Body of pancreas (tissue), 4 donors: ENCODE measurements at regions not wholly inside any gene's neighbourhood (a gene's known extent, or its start where the extent isn't known, plus 50 kb on each side); places are given as distances from the start of the nearest gene placed in this dataset.

Source experiments
- ATAC-seq: fragments of 150-250 bp; one replicate; pipeline ENCODE4 v1.9.1; 2016
- DNase-seq, 4 donors: peaks; one replicate each; pipeline ENCODE4 v3.0.0-alpha.2; 2019
- H3K27ac ChIP-seq, 4 donors: fragments of 200-600 bp; sonication (generic); 1 replicate in 3 of 4; 2 replicates in 1 of 4; pipeline versions ENCODE4 v1.5.1 to v1.6.1; 2016 to 2019; ENCODE audit warnings: mild to moderate bottlenecking in 1 of 4, mixed read lengths in 1 of 4, moderate library complexity in 1 of 4
- H3K27me3 ChIP-seq, 2 donors: fragments of 200-600 bp; sonication (generic); one replicate each; pipeline ENCODE4 v1.6.0; 2016; ENCODE audit warnings: mild to moderate bottlenecking in 1 of 2
- H3K36me3 ChIP-seq, 2 donors: fragments of 200-600 bp; sonication (generic); replicated peaks in 1 of 2; 2 replicates each; pipeline ENCODE4 v1.5.1; 2016; ENCODE audit warnings: low read depth in 2 of 2; ENCODE audit not compliant: insufficient read depth in 1 of 2
- H3K4me1 ChIP-seq: fragments of 200-600 bp; sonication (generic); one replicate; pipeline ENCODE4 v1.6.0; 2016
- H3K4me3 ChIP-seq, 2 donors: fragments of 200-600 bp; sonication (generic); 1 replicate in 1 of 2; 2 replicates in 1 of 2; pipeline ENCODE4 v1.5.1; 2016 to 2019
- H3K9me3 ChIP-seq, 3 donors: fragments of 200-600 bp; sonication (generic); 1 replicate in 2 of 3; 2 replicates in 1 of 3; pipeline ENCODE4 v1.5.1; 2016
- CTCF ChIP-seq, 7 experiments: fragments of 450-650 bp in 4 of 7; fragments of 200-600 bp in 3 of 7; sonication (generic) in 3 of 7; IDR thresholded peaks; one replicate each; pipeline ENCODE4 v1.5.1; 2016 to 2019; ENCODE audit warnings: antibody characterized with exemption in 7 of 7
- POLR2A ChIP-seq, 3 donors: fragments of 450-650 bp; IDR thresholded peaks; one replicate each; pipeline ENCODE4 v1.6.1; 2016; ENCODE audit warnings: antibody characterized with exemption in 3 of 3, mild to moderate bottlenecking in 2 of 3
- WGBS, 2 donors: methylation state at CpG; one replicate each; pipeline ENCODE4 v1.1.5; 2017; 5-methylcytosine and 5-hydroxymethylcytosine counted together
- intact Hi-C: fragments of 100-400 bp; cut with DNase I; formaldehyde crosslinking; loops from one replicate; pipeline ENCODE4 v1.15.1; 2023

- H3K27me3 ChIP-seq = no peaks in the 10 kb centered on the region
- no peak for TF ChIP-seq CTCF (IDR thresholded peaks at IDR 0.05)
- no peak for TF ChIP-seq POLR2A (IDR thresholded peaks at IDR 0.05)
- ATAC-seq = no peak
- H3K27ac ChIP-seq = no peak overlapping the region
- intact Hi-C loops = no loop called here
- peaks cover 5% of the 10 kb centered on the region for H3K4me1 ChIP-seq
- no peak overlapping the region for H3K4me3 ChIP-seq
- no peaks in the 10 kb centered on the region for H3K36me3 ChIP-seq
- no peak for DNase-seq
- no peaks in the 10 kb centered on the region for H3K9me3 ChIP-seq
- WGBS, 2 donors = 81 to 86% methylated on average over 5 of the region's 5 CpGs
Observed at GRCh38 chr5:124468671-124469411, 277.6 kb downstream of the ZNF608 start.

GRCh38 chr5:124467745-124468144, 278.7 kb downstream of the ZNF608 start:
- WGBS, 2 donors = 88 to 96% methylated on average over 1 of the region's 1 CpG
- H3K4me3 ChIP-seq = no peak overlapping the region
- DNase-seq (no peak), ATAC-seq (no peak)
- no peaks in the 10 kb centered on the region for H3K9me3 ChIP-seq
- no peak overlapping the region for H3K27ac ChIP-seq
- H3K36me3 ChIP-seq = no peaks in the 10 kb centered on the region
- TF ChIP-seq POLR2A (IDR thresholded peaks at IDR 0.05) (no peak), CTCF (IDR thresholded peaks at IDR 0.05) (no peak)
- H3K4me1 ChIP-seq = peaks cover 5% of the 10 kb centered on the region
- H3K27me3 ChIP-seq = no peaks in the 10 kb centered on the region
- intact Hi-C loops = no loop called here

- no peak overlapping the region for H3K4me3 ChIP-seq
- H3K4me1 ChIP-seq = peaks cover 5% of the 10 kb centered on the region
- H3K27ac ChIP-seq = no peak overlapping the region
- TF ChIP-seq POLR2A (IDR thresholded peaks at IDR 0.05) (no peak), CTCF (IDR thresholded peaks at IDR 0.05) (no peak)
- no peaks in the 10 kb centered on the region for H3K9me3 ChIP-seq
- DNase-seq (no peak), ATAC-seq (no peak)
- intact Hi-C loops = no loop called here
- no peaks in the 10 kb centered on the region for H3K27me3 ChIP-seq
- 78 to 79% methylated on average over 4 of the region's 4 CpGs for WGBS, 2 donors
- H3K36me3 ChIP-seq = no peaks in the 10 kb centered on the region
Observed at GRCh38 chr5:124466011-124466410, 280.4 kb downstream of the ZNF608 start.

- Histone ChIP-seq H3K4me1 (peaks cover 5% of the 10 kb centered on the region), H3K4me3 (no peak overlapping the region), H3K27me3 (no peaks in the 10 kb centered on the region), H3K27ac (no peak overlapping the region), H3K36me3 (no peaks in the 10 kb centered on the region), H3K9me3 (no peaks in the 10 kb centered on the region)
- intact Hi-C loops = no loop called here
- ATAC-seq (no peak), DNase-seq (no peak)
- TF ChIP-seq CTCF (IDR thresholded peaks at IDR 0.05) (no peak), POLR2A (IDR thresholded peaks at IDR 0.05) (no peak)
- 91 to 93% methylated on average over 3 of the region's 3 CpGs for WGBS, 2 donors
Observed at GRCh38 chr5:124463851-124464250, 282.6 kb downstream of the ZNF608 start.

GRCh38 chr5:124462751-124463150, 283.7 kb downstream of the ZNF608 start:
- Histone ChIP-seq H3K27ac (no peak overlapping the region), H3K9me3 (no peaks in the 10 kb centered on the region), H3K36me3 (no peaks in the 10 kb centered on the region), H3K4me1 (peaks cover 5% of the 10 kb centered on the region), H3K4me3 (no peak overlapping the region), H3K27me3 (no peaks in the 10 kb centered on the region)
- DNase-seq (no peak), ATAC-seq (no peak)
- WGBS, 2 donors = 78 to 89% methylated on average over 4 of the region's 4 CpGs
- TF ChIP-seq CTCF (IDR thresholded peaks at IDR 0.05) = no peak
- no peak for TF ChIP-seq POLR2A (IDR thresholded peaks at IDR 0.05)
- intact Hi-C loops = no loop called here
